Heart left ventricle (tissue), 13 donors: ENCODE measurements at regions not wholly inside any gene's neighbourhood (a gene's known extent, or its start where the extent isn't known, plus 50 kb on each side); places are given as distances from the start of the nearest gene placed in this dataset.

Experiments used
- CTCF ChIP-seq, 12 donors: fragments of 200-600 bp; sonication (generic) in 4 of 12; IDR thresholded peaks; one replicate each; pipeline versions ENCODE4 v1.5.0 to v1.8.0; 2018 to 2022; ENCODE audit warnings: antibody characterized with exemption in 12 of 12, mild to moderate bottlenecking in 5 of 12
- POLR2A ChIP-seq, 2 donors: fragments of 450-650 bp; IDR thresholded peaks; one replicate each; pipeline ENCODE4 v1.6.1; 2017; ENCODE audit warnings: antibody characterized with exemption in 2 of 2, mild to moderate bottlenecking in 2 of 2, moderate library complexity in 2 of 2
- donor health status: ischemic (EF 13 %, LVEDD 7.1; RV severe dilation, severe dysfunction).
- donor health status: DM: no; HTN: yes; CAD: no.
- donor health status: DM: no; HTN: no; CAD: no.
- donor health status: ischemic (EF 25% LVEDD 6.9; RV normal size, moderate dysfunction).
- donor health status: ischemic (EF 25% LVEDD 5.7; RV mildly dilated, moderate dysfunction).
- donor health status: ischemic (EF 35%, LVEDD 5.7; RV mildly dilated, moderate dysfunction).
- donor health status: nonischemic (EF 11% LVEDD 7.7; RV severe dilation, severe dysfunction).
- donor health status: DM: yes; HTN: yes; CAD: no.
- donor health status: PGD.
- donor health status: ischemic (EF 29% LVEDD 5.4; RV normal size, mild dysfunction).
- donor health status: nonischemic (EF 23%, LVEDD 6.1; RV moderate dilation, normal function).

- TF ChIP-seq CTCF (IDR thresholded peaks at IDR 0.05), result no peak
- TF ChIP-seq POLR2A (IDR thresholded peaks at IDR 0.05), result no peak
Measured at GRCh38 chr9:78097541-78097940, 65.9 kb upstream of the GNAQ start.
